ENCODE measurements at regions not wholly inside any gene's neighbourhood (a gene's known extent, or its start where the extent isn't known, plus 50 kb on each side); places are given as distances from the start of the nearest gene placed in this dataset.
"Not testable (repeated sequence)": the region's sequence is repeated elsewhere in the genome, so short reads cannot be mapped to it uniquely, and the experiment has no call there.

- DNase-seq: no peak
- Mint-ChIP-seq H3K36me3 (no peaks in the 10 kb centered on the region), H3K4me1 (ENCODE audit: low read depth) (no peaks in the 10 kb centered on the region), H3K4me3 (no peak overlapping the region), H3K9me3 (no peaks in the 10 kb centered on the region), H3K27me3 (no peaks in the 10 kb centered on the region), H3K27ac (no peak overlapping the region)
- ChIA-PET CTCF (no interaction called here), POLR2A (no interaction called here)
- intact Hi-C loops (cut with micrococcal nuclease): no loop called here
Observed at GRCh38 chr12:105880824-105881388, 257.8 kb downstream of the NUAK1 start.

DNA sequence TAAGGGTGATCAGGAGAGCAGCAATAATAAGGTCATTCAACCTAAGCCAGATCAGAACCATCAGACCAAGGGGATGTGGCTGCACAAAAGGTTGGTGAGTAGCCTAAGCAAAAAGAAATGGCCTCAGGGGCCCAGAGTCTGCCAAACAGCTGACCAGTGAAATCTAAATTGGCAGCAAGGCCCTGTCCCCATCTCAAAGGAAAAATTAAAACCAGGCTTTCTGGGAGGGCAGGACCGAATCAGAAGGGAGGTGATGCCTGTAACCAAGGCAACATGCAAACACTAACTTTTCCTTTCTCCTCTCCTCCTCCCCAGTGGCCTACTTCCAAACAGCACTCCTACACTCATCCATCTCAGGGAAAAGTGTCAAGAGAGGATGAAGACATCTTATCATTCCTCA is 256.4 kb downstream of the NUAK1 start:
- H3K4me1 Mint-ChIP-seq (ENCODE audit: low read depth): no peaks in the 10 kb centered on the region
- H3K4me3 Mint-ChIP-seq: no peak overlapping the region
- no peaks in the 10 kb centered on the region for H3K9me3 Mint-ChIP-seq
- H3K27ac Mint-ChIP-seq: no peak overlapping the region
- intact Hi-C loops (cut with micrococcal nuclease): no loop called here
- no peaks in the 10 kb centered on the region for H3K36me3 Mint-ChIP-seq
- no peak for DNase-seq
- no peaks in the 10 kb centered on the region for H3K27me3 Mint-ChIP-seq
- ChIA-PET POLR2A (interaction anchor here (0.6 kb wide), 1 partner anchor 288 kb away, joined by 3 read pairs; no protein-coding TSS in a partner anchor), CTCF (no interaction called here)

DNA sequence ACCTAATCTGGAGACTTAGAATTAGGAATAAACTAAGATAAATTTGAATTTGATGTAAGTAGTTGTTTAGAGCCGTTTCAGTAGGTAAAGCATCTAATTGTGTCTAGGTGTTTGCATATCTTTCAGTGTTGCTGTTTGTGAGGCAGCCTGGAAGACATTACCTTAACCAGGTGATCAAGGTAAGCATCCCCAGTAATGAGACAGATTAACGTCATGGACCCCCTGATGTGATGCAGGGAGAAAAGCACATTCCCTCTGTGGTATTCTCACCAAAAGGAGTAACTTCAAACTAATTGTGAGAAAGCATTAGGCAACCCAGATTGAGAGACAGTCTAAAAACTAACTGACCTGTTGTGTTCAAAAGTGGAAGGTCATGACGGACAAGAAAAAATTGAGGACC is 251.6 kb downstream of the NUAK1 start:
- Mint-ChIP-seq H3K9me3 (no peaks in the 10 kb centered on the region), H3K27ac (no peak overlapping the region), H3K36me3 (no peaks in the 10 kb centered on the region), H3K4me3 (no peak overlapping the region), H3K27me3 (no peaks in the 10 kb centered on the region), H3K4me1 (ENCODE audit: low read depth) (no peaks in the 10 kb centered on the region)
- no peak for DNase-seq
- intact Hi-C loops (cut with micrococcal nuclease): no loop called here
- ChIA-PET CTCF (no interaction called here), POLR2A (no interaction called here)

GRCh38 chr12:105888696-105889095 is 250.1 kb downstream of the NUAK1 start:
- H3K4me3 Mint-ChIP-seq: no peak overlapping the region
- no peak overlapping the region for H3K27ac Mint-ChIP-seq

GRCh38 chr12:105892362-105892910 is 246.3 kb downstream of the NUAK1 start:
- Mint-ChIP-seq H3K36me3 (no peaks in the 10 kb centered on the region), H3K4me3 (no peak overlapping the region), H3K27me3 (no peaks in the 10 kb centered on the region), H3K27ac (no peak overlapping the region), H3K9me3 (no peaks in the 10 kb centered on the region), H3K4me1 (ENCODE audit: low read depth) (no peaks in the 10 kb centered on the region)
- POLR2A ChIA-PET: no interaction called here
- intact Hi-C loops (cut with micrococcal nuclease): no loop called here
- no peak for DNase-seq
- CTCF ChIA-PET: no interaction called here

More at GRCh38 chr12:105888696-105889095, 250.1 kb downstream of the NUAK1 start:
- no peaks in the 10 kb centered on the region for H3K9me3 Mint-ChIP-seq
- no peak for DNase-seq
- POLR2A ChIA-PET: no interaction called here
- no peaks in the 10 kb centered on the region for H3K27me3 Mint-ChIP-seq
- intact Hi-C loops (cut with micrococcal nuclease): no loop called here
- H3K4me1 Mint-ChIP-seq (ENCODE audit: low read depth): no peaks in the 10 kb centered on the region
- H3K36me3 Mint-ChIP-seq: no peaks in the 10 kb centered on the region
- CTCF ChIA-PET: no interaction called here

DNA sequence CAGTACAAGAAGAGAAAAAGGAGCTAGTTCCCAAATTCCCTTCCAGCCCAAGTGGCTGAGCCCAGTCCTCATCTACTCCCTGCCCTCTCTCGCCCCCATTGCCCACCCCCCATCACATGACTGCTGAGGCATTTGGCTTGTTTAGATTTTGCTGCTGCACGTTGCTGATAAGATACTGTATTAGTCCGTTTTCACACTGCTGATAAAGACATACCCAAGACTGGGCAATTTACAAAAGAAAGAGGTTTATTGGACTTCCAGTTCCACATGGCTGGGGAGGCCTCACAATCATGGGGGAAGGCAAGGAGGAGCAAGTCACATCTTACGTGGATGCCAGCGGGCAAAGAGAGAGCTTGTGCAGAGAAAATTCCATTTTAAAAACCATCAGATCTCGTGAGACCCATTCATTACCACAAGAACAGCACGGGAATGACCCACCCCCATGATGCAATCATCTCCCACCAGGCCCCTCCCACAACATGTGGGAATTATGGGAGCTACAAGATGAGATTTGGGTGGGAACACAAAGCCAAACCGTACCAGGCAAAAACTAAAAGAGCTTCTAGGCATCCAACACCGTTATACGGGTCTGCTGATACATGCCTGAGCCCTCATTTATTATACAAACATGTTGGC is 243.4 kb downstream of the NUAK1 start:
- H3K27ac Mint-ChIP-seq; H3K4me1 Mint-ChIP-seq (ENCODE audit: low read depth); CTCF ChIA-PET: not testable (repeated sequence)

DNA sequence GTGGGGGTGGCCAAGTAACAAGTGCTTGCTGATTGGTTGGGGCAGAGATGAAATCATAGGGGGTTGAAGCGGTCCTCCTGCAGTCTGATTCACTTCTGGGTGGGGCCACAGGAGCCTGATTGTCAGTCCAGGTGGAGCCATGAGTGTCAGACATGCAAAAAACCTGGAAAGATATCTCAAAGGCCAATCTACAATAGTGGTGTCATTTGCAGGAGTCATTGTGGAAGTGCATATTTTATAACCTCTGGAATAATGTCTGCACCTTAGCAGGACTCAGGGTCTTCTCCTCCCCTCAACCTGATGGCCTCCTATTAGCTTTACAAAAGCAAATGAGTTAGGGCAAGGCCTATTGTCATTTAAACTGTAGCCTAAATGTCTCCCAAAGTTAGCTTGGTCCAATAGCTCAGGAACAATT is 241.4 kb downstream of the NUAK1 start:
- Mint-ChIP-seq H3K36me3 (no peaks in the 10 kb centered on the region), H3K27me3 (no peaks in the 10 kb centered on the region), H3K4me1 (ENCODE audit: low read depth) (no peaks in the 10 kb centered on the region), H3K27ac (no peak overlapping the region), H3K9me3 (no peaks in the 10 kb centered on the region), H3K4me3 (no peak overlapping the region)
- no peak for DNase-seq
- ChIA-PET CTCF (no interaction called here), POLR2A (no interaction called here)
- intact Hi-C loops (cut with micrococcal nuclease): no loop called here

More for the DNA sequence above, 243.4 kb downstream of the NUAK1 start:
- H3K9me3 Mint-ChIP-seq; H3K27me3 Mint-ChIP-seq; H3K4me3 Mint-ChIP-seq; DNase-seq; POLR2A ChIA-PET; H3K36me3 Mint-ChIP-seq; intact Hi-C loops (cut with micrococcal nuclease): not testable (repeated sequence)

DNA sequence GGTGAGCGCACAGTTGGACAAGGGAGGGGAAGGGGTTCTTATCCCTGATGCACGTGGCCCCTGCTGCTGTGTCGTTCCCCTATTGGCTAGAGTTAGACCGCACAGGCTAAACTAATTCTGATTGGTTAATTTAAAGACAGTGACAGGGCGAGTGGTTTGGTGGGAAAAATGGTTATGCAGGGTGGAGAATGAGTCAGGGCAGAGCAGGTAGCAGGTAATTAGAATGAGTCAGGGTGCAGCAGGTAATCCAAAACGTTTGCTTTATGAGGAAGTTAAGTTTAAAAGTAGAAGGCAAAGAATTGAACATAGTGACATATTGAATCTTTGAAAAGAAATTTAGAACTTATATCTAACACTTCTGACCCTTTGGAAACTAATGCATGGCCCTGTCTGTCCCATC is 240.5 kb downstream of the NUAK1 start:
- intact Hi-C loops (cut with micrococcal nuclease); CTCF ChIA-PET; DNase-seq; H3K4me3 Mint-ChIP-seq; H3K9me3 Mint-ChIP-seq; H3K4me1 Mint-ChIP-seq (ENCODE audit: low read depth); H3K27me3 Mint-ChIP-seq; POLR2A ChIA-PET; H3K36me3 Mint-ChIP-seq; H3K27ac Mint-ChIP-seq: not testable (repeated sequence)

GRCh38 chr12:105899589-105899988 is 239.2 kb downstream of the NUAK1 start:
- intact Hi-C loops (cut with micrococcal nuclease): no loop called here
- Mint-ChIP-seq H3K4me1 (ENCODE audit: low read depth) (no peaks in the 10 kb centered on the region), H3K36me3 (no peaks in the 10 kb centered on the region), H3K9me3 (no peaks in the 10 kb centered on the region), H3K4me3 (no peak overlapping the region), H3K27me3 (no peaks in the 10 kb centered on the region), H3K27ac (no peak overlapping the region)
- ChIA-PET CTCF (no interaction called here), POLR2A (no interaction called here)
- DNase-seq: no peak

- no peak overlapping the region for H3K27ac Mint-ChIP-seq
- H3K4me3 Mint-ChIP-seq: no peak overlapping the region
- H3K9me3 Mint-ChIP-seq: no peaks in the 10 kb centered on the region
- no peak for DNase-seq
- CTCF ChIA-PET: no interaction called here
- H3K4me1 Mint-ChIP-seq (ENCODE audit: low read depth): no peaks in the 10 kb centered on the region
- POLR2A ChIA-PET: no interaction called here
- H3K27me3 Mint-ChIP-seq: no peaks in the 10 kb centered on the region
- intact Hi-C loops (cut with micrococcal nuclease): no loop called here
- no peaks in the 10 kb centered on the region for H3K36me3 Mint-ChIP-seq
Observed at GRCh38 chr12:105906561-105906960, 232.2 kb downstream of the NUAK1 start.

DNA sequence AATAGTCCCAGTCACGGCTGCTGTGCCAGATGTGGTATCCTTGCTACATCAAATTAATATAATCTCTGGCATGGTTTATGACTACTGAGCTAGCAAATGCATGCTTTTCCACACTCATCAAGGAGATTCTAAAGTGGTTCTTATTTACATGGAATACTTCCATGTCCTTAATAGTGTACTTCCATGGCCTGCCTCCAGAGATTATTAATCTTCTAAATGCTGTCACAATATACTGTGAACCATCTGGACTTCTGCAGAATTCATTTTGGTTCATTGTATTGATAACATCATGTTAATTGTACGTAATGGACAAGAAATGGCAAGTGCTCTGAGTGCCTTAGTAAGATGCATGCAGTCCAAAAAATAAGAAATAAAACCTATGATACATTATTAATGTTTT is 230.8 kb downstream of the NUAK1 start:
- Mint-ChIP-seq H3K4me1 (ENCODE audit: low read depth) (no peaks in the 10 kb centered on the region), H3K4me3 (no peak overlapping the region), H3K27ac (no peak overlapping the region), H3K27me3 (no peaks in the 10 kb centered on the region), H3K9me3 (no peaks in the 10 kb centered on the region), H3K36me3 (no peaks in the 10 kb centered on the region)
- no peak for DNase-seq
- CTCF ChIA-PET: no interaction called here
- intact Hi-C loops (cut with micrococcal nuclease): no loop called here
- POLR2A ChIA-PET: no interaction called here

GRCh38 chr12:105910030-105910429 is 228.7 kb downstream of the NUAK1 start:
- Mint-ChIP-seq H3K4me3 (no peak overlapping the region), H3K27me3 (no peaks in the 10 kb centered on the region), H3K9me3 (no peaks in the 10 kb centered on the region), H3K4me1 (ENCODE audit: low read depth) (no peaks in the 10 kb centered on the region), H3K27ac (no peak overlapping the region), H3K36me3 (no peaks in the 10 kb centered on the region)
- no peak for DNase-seq
- intact Hi-C loops (cut with micrococcal nuclease): no loop called here
- CTCF ChIA-PET: no interaction called here
- POLR2A ChIA-PET: no interaction called here

DNA sequence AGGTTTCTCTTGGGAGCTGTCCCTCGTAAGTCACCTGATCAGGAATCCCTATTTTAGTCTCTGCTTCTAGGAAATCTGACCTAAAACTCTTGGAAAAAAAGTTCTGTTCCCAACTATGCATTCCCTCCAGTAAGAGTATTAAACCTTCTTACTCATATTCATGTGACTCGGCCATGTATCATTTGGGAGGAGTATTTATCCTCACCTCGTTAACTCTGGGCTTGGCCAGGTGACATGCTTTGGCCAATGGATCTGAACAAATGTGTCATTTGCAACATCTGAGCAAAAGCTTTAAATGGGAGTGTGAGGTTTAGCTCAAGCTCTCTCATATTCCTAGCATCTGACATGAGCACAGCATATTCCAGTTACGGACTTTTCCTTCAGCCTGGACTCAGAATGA is 226.8 kb downstream of the NUAK1 start:
- no peaks in the 10 kb centered on the region for H3K36me3 Mint-ChIP-seq
- intact Hi-C loops (cut with micrococcal nuclease): no loop called here
- H3K9me3 Mint-ChIP-seq: no peaks in the 10 kb centered on the region
- no peak overlapping the region for H3K4me3 Mint-ChIP-seq
- ChIA-PET POLR2A (no interaction called here), CTCF (no interaction called here)
- DNase-seq: no peak
- H3K27ac Mint-ChIP-seq: no peak overlapping the region
- peaks cover 2% of the 10 kb centered on the region for H3K27me3 Mint-ChIP-seq
- no peaks in the 10 kb centered on the region for H3K4me1 Mint-ChIP-seq (ENCODE audit: low read depth)
